H1 (cell line): ENCODE measurements at regions not wholly inside any gene's neighbourhood (a gene's known extent, or its start where the extent isn't known, plus 50 kb on each side); places are given as distances from the start of the nearest gene placed in this dataset.

Experiments used
- CBX5 ChIP-seq: fragments of 300-800, 300-1000 bp; sonication (generic); IDR thresholded peaks from 2 replicates; pipeline ENCODE4 v1.7.1; 2016; ENCODE audit warnings: antibody characterized with exemption, low read length, low read depth
- CBX8 ChIP-seq: fragments of 300-800, 300-1000 bp; sonication (generic); IDR thresholded peaks from 2 replicates; pipeline ENCODE4 v1.7.1; 2016; ENCODE audit warnings: low read depth, low read length, borderline replicate concordance
- CEBPB ChIP-seq: IDR thresholded peaks from 2 replicates; pipeline ENCODE4 v1.6.1; 2012; ENCODE audit warnings: low read depth, low read length
- CTCF ChIP-seq, 3 experiments: IDR thresholded peaks; 1 replicate in 2 of 3; 2 replicates in 1 of 3; pipeline versions ENCODE4 v1.5.1 to v1.6.1; 2011; ENCODE audit warnings: low read length in 3 of 3, mild to moderate bottlenecking in 3 of 3, inconsistent platforms in 2 of 3, low read depth in 1 of 3, moderate library complexity in 1 of 3; ENCODE audit not compliant: insufficient read depth in 1 of 3; ENCODE audit errors: control extremely low read depth in 1 of 3
- EP300 ChIP-seq, 2 experiments: IDR thresholded peaks; 1 replicate in 1 of 2; 2 replicates in 1 of 2; pipeline ENCODE4 v1.6.1; 2011 to 2012; ENCODE audit warnings: low read depth in 2 of 2, low read length in 2 of 2, mild to moderate bottlenecking in 2 of 2, borderline replicate concordance in 1 of 2, inconsistent platforms in 1 of 2, moderate library complexity in 1 of 2
- FOSL1 ChIP-seq: IDR thresholded peaks from 2 replicates; pipeline ENCODE4 v1.6.1; 2011; ENCODE audit warnings: mild to moderate bottlenecking, low read depth, low read length, moderate library complexity; ENCODE audit not compliant: insufficient read depth
- JUND ChIP-seq: IDR thresholded peaks from 2 replicates; pipeline ENCODE4 v1.6.1; 2011; ENCODE audit warnings: mild to moderate bottlenecking, improper control_type of control experiment, low read length
- KDM1A ChIP-seq: fragments of 200-600, 300-600 bp; sonication (generic); IDR thresholded peaks from 2 replicates; pipeline ENCODE4 v1.7.1; 2016; ENCODE audit warnings: mild to moderate bottlenecking, low read length, borderline replicate concordance
- KDM5A ChIP-seq: fragments of 200-600 bp; IDR thresholded peaks from 2 replicates; pipeline ENCODE4 v1.7.1; 2012; ENCODE audit warnings: mild to moderate bottlenecking, low read length, inconsistent platforms, mixed read lengths
- POLR2A ChIP-seq, 2 experiments: IDR thresholded peaks; 1 replicate in 1 of 2; 2 replicates in 1 of 2; pipeline ENCODE4 v1.6.1; 2011; ENCODE audit warnings: low read depth in 2 of 2, low read length in 2 of 2, mild to moderate bottlenecking in 2 of 2; ENCODE audit errors: control extremely low read depth in 1 of 2
- RAD21 ChIP-seq, 2 experiments: IDR thresholded peaks in 1 of 2; conservative IDR thresholded peaks in 1 of 2; 2 replicates each; pipeline ENCODE4 v1.6.1; 2011; ENCODE audit warnings: low read depth in 2 of 2, low read length in 2 of 2, improper control_type of control experiment in 1 of 2, inconsistent platforms in 1 of 2, mild to moderate bottlenecking in 1 of 2, moderate library complexity in 1 of 2
- RXRA ChIP-seq: IDR thresholded peaks from 2 replicates; pipeline ENCODE4 v1.6.1; 2011; ENCODE audit warnings: low read depth, mild to moderate bottlenecking, low read length, moderate library complexity; ENCODE audit not compliant: insufficient read depth
- TAF1 ChIP-seq: IDR thresholded peaks from 2 replicates; pipeline ENCODE4 v1.6.1; 2011; ENCODE audit warnings: mild to moderate bottlenecking, low read depth, low read length

- TF ChIP-seq CTCF (IDR thresholded peaks at IDR 0.05; ENCODE audit: control extremely low read depth in 1 of 3, insufficient read depth in 1 of 3, low read depth in 1 of 3, low read length in 3 of 3) (peak in 1 of 3 experiments; percentile 30; a peak in 1 of 4 replicates), CEBPB (no peak), KDM5A (no peak), FOSL1 (no peak), POLR2A (IDR thresholded peaks at IDR 0.05; ENCODE audit: control extremely low read depth in 1 of 2, low read depth in 2 of 2, low read length in 2 of 2) (no peak), EP300 (IDR thresholded peaks at IDR 0.05; ENCODE audit: borderline replicate concordance in 1 of 2, low read depth in 2 of 2, low read length in 2 of 2) (no peak), TAF1 (no peak), JUND (no peak), CBX8 (no peak), RXRA (no peak), RAD21 (IDR thresholded peaks at IDR 0.05 in 1 of 2, conservative IDR thresholded peaks at IDR 0.05 in 1 of 2; ENCODE audit: low read depth in 2 of 2, low read length in 2 of 2) (peak; percentile 18 to 30; a peak in 2 of 4 replicates), KDM1A (no peak), CBX5 (no peak)
Observed at GRCh38 chr4:177155454-177155853, 154.2 kb upstream of the NEIL3 start.
